Neural progenitor cell (in vitro differentiated cells): ENCODE measurements at regions not wholly inside any gene's neighbourhood (a gene's known extent, or its start where the extent isn't known, plus 50 kb on each side); places are given as distances from the start of the nearest gene placed in this dataset.

ENCODE experiments used
- CTCF ChIP-seq: fragments of 200-600 bp; sonication (generic); IDR thresholded peaks from 2 replicates; pipeline ENCODE4 v1.5.1; 2017; ENCODE audit warnings: antibody characterized with exemption, mild to moderate bottlenecking
- EZH2 ChIP-seq: fragments of 200-600 bp; sonication (generic); IDR thresholded peaks from 2 replicates; pipeline ENCODE4 v1.6.1; 2017; ENCODE audit warnings: antibody characterized with exemption, mild to moderate bottlenecking, moderate library complexity

- no peak for TF ChIP-seq CTCF
- TF ChIP-seq EZH2: no peak
Observed at GRCh38 chr4:92099861-92100260, 203.9 kb upstream of the GRID2 start.
